Mucosa of rectum (tissue), 2 donors: ENCODE measurements at regions not wholly inside any gene's neighbourhood (a gene's known extent, or its start where the extent isn't known, plus 50 kb on each side); places are given as distances from the start of the nearest gene placed in this dataset.

Experiments used
- H3K27ac ChIP-seq, 2 donors: one replicate each; pipeline ENCODE4 v1.7.0; 2013; ENCODE audit warnings: inconsistent platforms in 2 of 2, low read depth in 2 of 2, low read length in 2 of 2
- H3K27me3 ChIP-seq, 2 donors: one replicate each; pipeline ENCODE4 v1.7.0; 2013; ENCODE audit warnings: low read length in 2 of 2; ENCODE audit not compliant: control insufficient read depth in 2 of 2, insufficient read depth in 2 of 2
- H3K36me3 ChIP-seq, 2 donors: one replicate each; pipeline ENCODE4 v1.7.0; 2013; ENCODE audit warnings: low read length in 2 of 2; ENCODE audit not compliant: control insufficient read depth in 2 of 2, insufficient read depth in 2 of 2
- H3K4me1 ChIP-seq, 2 donors: one replicate each; pipeline ENCODE4 v1.7.0; 2013; ENCODE audit warnings: low read length in 2 of 2, mild to moderate bottlenecking in 1 of 2; ENCODE audit not compliant: control insufficient read depth in 2 of 2, insufficient read depth in 2 of 2
- H3K4me3 ChIP-seq, 2 donors: one replicate each; pipeline ENCODE4 v1.7.0; 2013; ENCODE audit warnings: low read length in 2 of 2
- H3K9ac ChIP-seq, 2 donors: one replicate each; pipeline ENCODE4 v1.7.0; 2013; ENCODE audit warnings: low read length in 2 of 2, low read depth in 1 of 2, mild to moderate bottlenecking in 1 of 2
- H3K9me3 ChIP-seq, 2 donors: one replicate each; pipeline ENCODE4 v1.7.0; 2013; ENCODE audit warnings: low read length in 2 of 2; ENCODE audit not compliant: control insufficient read depth in 2 of 2
- donor health status: healthy.
- donor health status: Normal muscosa, but diverticular disease.

- H3K4me3 ChIP-seq, result no peak overlapping the region
- no peaks in the 10 kb centered on the region for H3K9me3 ChIP-seq
- H3K27me3 ChIP-seq, result no peaks in the 10 kb centered on the region
- no peak overlapping the region for H3K27ac ChIP-seq
- H3K4me1 ChIP-seq, result no peaks in the 10 kb centered on the region
- no peak overlapping the region for H3K9ac ChIP-seq
- H3K36me3 ChIP-seq, result peaks cover 13 to 26% of the 10 kb centered on the region in 2 donors
Observed at GRCh38 chr7:130865408-130866236, 131.6 kb upstream of the KLF14 start.

DNA sequence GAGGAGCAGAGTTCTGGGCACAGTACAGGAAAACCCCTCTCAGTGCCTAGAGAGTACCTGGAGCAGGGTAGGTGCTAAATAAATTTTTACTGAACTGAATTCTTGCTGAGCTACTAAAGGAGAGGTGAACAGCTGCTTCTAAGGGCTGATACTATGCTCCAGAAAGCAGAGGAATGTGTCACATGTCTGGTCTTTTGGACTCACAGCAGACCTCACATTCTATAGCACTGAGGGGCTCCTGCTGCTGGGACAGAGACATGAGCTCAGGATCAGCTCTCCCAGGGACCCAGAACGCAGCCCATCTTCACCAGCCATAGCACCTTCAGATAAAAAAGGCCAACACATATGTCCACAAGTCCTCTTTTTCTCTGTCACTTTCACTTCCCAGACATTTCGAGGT, 133.0 kb upstream of the KLF14 start:
- no peak overlapping the region for H3K9ac ChIP-seq
- peaks cover 13 to 21% of the 10 kb centered on the region in 2 donors for H3K36me3 ChIP-seq
- H3K4me1 ChIP-seq, result no peaks in the 10 kb centered on the region
- no peaks in the 10 kb centered on the region for H3K27me3 ChIP-seq
- H3K9me3 ChIP-seq, result no peaks in the 10 kb centered on the region
- H3K27ac ChIP-seq, result no peak overlapping the region
- no peak overlapping the region for H3K4me3 ChIP-seq

DNA sequence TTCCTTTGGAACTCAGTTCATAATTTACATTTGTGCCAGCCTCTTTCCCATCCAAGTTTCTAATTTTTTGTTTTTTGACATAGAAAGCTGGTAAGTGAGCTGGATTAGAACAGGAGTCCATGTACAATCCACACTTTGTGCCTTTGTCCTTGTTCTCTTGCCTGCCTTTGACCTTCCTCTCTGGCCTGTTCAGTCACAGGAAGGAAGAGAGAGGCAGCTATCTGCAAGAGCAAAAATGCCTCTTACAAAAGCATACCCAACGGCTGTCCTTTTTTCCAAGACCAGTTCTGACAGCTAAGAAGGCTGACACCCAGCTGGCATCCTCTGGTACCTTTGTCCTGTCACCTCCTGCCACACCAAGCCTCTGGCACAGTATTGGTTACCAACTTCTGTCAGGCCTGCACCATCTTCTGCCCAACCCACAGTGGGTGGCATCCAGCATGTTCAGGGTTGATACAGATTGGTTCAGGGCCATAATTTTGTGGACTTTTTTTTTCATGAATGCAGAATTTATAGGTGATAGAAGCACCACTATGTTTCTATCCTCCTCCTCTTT, 133.7 kb upstream of the KLF14 start:
- Histone ChIP-seq H3K4me3 (no peak overlapping the region), H3K36me3 (peaks cover 19 to 27% of the 10 kb centered on the region in 2 donors), H3K9me3 (no peaks in the 10 kb centered on the region), H3K27me3 (no peaks in the 10 kb centered on the region), H3K27ac (no peak overlapping the region), H3K9ac (no peak overlapping the region), H3K4me1 (no peaks in the 10 kb centered on the region)

- H3K4me3 ChIP-seq, result no peak overlapping the region
- H3K36me3 ChIP-seq, result peaks cover 24 to 32% of the 10 kb centered on the region in 2 donors
- no peak overlapping the region for H3K9ac ChIP-seq
- no peaks in the 10 kb centered on the region for H3K27me3 ChIP-seq
- H3K27ac ChIP-seq, result no peak overlapping the region
- H3K4me1 ChIP-seq, result no peaks in the 10 kb centered on the region
- H3K9me3 ChIP-seq, result no peaks in the 10 kb centered on the region
Observed at GRCh38 chr7:130868139-130868538, 134.1 kb upstream of the KLF14 start.

DNA sequence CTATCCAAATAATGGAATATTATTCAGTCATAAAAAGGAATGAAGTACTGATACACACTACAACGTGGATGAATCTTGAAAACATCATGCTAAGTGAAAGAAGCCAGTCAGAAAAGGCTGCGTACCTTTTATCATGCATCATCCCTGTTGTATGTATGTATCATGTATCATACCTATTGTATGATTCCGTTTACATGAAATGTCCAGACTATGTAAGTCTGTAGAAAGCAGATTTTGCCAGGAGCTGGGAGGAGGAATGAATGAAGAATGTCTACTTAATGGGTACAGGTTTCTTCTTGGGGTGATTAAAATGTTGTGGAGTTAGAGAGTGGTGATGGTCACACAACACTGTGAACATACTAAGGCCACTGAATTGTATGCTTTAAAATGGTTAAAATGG, 135.9 kb upstream of the KLF14 start:
- Histone ChIP-seq H3K27me3 (no peaks in the 10 kb centered on the region), H3K27ac (no peak overlapping the region), H3K9ac (no peak overlapping the region), H3K4me3 (no peak overlapping the region), H3K9me3 (no peaks in the 10 kb centered on the region), H3K36me3 (peaks cover 33 to 37% of the 10 kb centered on the region in 2 donors), H3K4me1 (no peaks in the 10 kb centered on the region)

DNA sequence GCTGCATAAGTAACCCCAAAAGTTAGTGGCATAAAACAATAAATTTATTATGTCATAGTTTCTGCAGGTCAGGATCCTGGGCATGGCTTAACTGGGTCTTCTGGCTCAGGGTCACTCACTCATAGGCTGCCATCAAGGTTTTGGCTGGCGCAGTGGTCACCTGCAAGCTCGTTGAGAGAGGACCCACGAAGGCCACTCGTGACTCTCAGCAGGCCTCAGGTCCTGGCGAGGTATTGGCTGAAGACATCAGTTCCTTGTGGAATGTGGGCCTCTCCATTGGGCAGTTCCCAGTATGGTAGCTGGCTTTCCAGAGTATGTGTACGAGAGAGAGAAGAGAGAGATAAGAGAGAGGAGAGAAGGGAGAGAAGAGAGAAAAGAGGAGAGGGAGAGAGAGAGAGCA, 138.3 kb upstream of the KLF14 start:
- Histone ChIP-seq H3K36me3 (peaks cover 36 to 38% of the 10 kb centered on the region in 2 donors), H3K27ac (no peak overlapping the region), H3K27me3 (no peaks in the 10 kb centered on the region), H3K9ac (no peak overlapping the region), H3K4me3 (no peak overlapping the region), H3K4me1 (peaks cover 0 to 3% of the 10 kb centered on the region in 2 donors), H3K9me3 (no peaks in the 10 kb centered on the region)

GRCh38 chr7:130872756-130873448, 138.9 kb upstream of the KLF14 start:
- H3K9ac ChIP-seq, result no peak overlapping the region
- H3K4me1 ChIP-seq, result peaks cover 0 to 3% of the 10 kb centered on the region in 2 donors
- H3K27ac ChIP-seq, result no peak overlapping the region
- H3K4me3 ChIP-seq, result no peak overlapping the region
- no peaks in the 10 kb centered on the region for H3K27me3 ChIP-seq
- H3K36me3 ChIP-seq, result peaks cover 38 to 40% of the 10 kb centered on the region in 2 donors
- no peaks in the 10 kb centered on the region for H3K9me3 ChIP-seq

DNA sequence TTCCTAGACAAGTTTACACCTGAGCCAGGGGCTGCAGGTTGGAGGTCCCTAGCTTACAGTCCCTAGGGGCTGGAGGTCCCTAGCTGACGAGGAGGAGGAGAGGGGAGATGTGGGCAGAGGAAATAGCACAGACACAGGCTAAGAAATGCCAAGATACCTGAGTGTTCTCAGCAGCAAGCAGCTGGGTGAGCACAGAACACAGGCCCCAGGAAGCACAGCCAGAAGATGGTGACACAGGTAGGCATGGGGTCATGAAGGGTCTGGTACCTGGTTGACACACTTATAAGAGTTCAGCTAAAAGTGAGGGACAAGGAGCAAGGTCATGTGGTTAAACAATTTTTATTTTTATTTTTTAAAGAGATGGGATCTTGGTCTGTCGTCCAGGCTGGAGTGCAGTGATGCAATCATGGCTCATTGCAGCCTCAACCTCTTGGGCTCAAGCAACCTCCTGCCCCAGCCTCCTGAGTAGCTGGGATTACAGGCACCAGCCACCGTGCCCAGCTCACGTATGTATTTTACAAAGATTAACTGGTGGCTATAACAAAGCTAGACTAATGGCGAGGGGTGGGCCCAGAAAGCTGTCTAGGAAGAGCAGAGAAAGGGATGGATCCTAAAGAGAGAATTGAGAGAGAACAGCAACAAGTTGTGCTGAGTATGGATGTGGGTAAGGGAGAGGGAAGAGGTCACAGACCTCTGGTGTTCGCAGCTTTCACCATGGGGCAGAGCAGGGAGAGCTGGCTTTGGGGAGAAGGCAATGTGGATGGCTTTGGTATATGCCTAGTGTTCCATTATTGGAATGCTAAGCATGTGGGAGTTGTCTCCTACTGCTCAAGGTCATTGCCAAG, 140.3 kb upstream of the KLF14 start:
- H3K36me3 ChIP-seq, result peaks cover 41 to 45% of the 10 kb centered on the region in 2 donors
- no peak overlapping the region for H3K4me3 ChIP-seq
- no peak overlapping the region for H3K27ac ChIP-seq
- H3K9ac ChIP-seq, result no peak overlapping the region
- H3K9me3 ChIP-seq, result no peaks in the 10 kb centered on the region
- H3K27me3 ChIP-seq, result no peaks in the 10 kb centered on the region
- H3K4me1 ChIP-seq, result peaks cover 0 to 3% of the 10 kb centered on the region in 2 donors

DNA sequence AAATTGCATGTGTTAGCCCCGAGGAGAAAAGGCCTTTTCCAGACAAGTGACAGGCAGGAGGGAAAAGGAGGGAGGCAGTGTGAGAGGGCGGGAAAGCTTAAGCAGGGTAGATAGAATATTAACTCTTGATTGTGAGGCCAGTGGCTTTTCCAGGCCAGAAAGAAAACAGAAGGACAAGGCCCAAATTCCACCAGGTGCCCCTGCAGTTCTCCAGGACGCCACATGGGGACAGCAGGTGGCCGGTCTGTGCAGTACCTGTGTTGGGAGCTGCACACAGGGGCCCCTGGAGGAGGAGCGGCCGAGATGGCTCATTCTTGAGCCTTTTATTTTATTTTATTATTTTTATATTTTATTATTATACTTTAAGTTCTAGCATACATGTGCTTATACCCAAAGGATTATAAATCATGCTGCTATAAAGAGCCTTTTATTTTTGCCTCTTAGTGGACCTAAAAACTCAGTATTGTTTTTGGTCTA, 141.3 kb upstream of the KLF14 start:
- H3K36me3 ChIP-seq, result peaks cover 41 to 44% of the 10 kb centered on the region in 2 donors
- H3K27me3 ChIP-seq, result no peaks in the 10 kb centered on the region
- H3K4me1 ChIP-seq, result peaks cover 0 to 3% of the 10 kb centered on the region in 2 donors
- no peaks in the 10 kb centered on the region for H3K9me3 ChIP-seq
- H3K27ac ChIP-seq, result no peak overlapping the region
- H3K4me3 ChIP-seq, result no peak overlapping the region
- H3K9ac ChIP-seq, result no peak overlapping the region
